Skeletal muscle satellite cell (primary cell): ENCODE measurements at regions not wholly inside any gene's neighbourhood (a gene's known extent, or its start where the extent isn't known, plus 50 kb on each side); places are given as distances from the start of the nearest gene placed in this dataset.

Source experiments
- H3K27me3 ChIP-seq: 2 replicates; pipeline ENCODE4 v1.7.0; 2013; ENCODE audit warnings: low read length; ENCODE audit not compliant: control insufficient read depth, insufficient read depth
- H3K36me3 ChIP-seq: 2 replicates; pipeline ENCODE4 v1.7.0; 2013; ENCODE audit warnings: mild to moderate bottlenecking, control low read depth, low read length; ENCODE audit not compliant: insufficient read depth
- H3K4me1 ChIP-seq: 2 replicates; pipeline ENCODE4 v1.7.0; 2013; ENCODE audit warnings: low read length; ENCODE audit not compliant: control insufficient read depth, insufficient read depth
- H3K4me2 ChIP-seq: 2 replicates; pipeline ENCODE4 v1.7.0; 2013; ENCODE audit warnings: mild to moderate bottlenecking, low read length
- H3K4me3 ChIP-seq: 2 replicates; pipeline ENCODE4 v1.7.0; 2013; ENCODE audit warnings: low read length
- H3K9ac ChIP-seq: 2 replicates; pipeline ENCODE4 v1.7.0; 2013; ENCODE audit warnings: mild to moderate bottlenecking, low read depth, low read length, moderate library complexity
- H3K9me3 ChIP-seq: replicated peaks from 2 replicates; pipeline ENCODE4 v1.7.0; 2013; ENCODE audit warnings: mild to moderate bottlenecking, control low read depth, low read length

DNA sequence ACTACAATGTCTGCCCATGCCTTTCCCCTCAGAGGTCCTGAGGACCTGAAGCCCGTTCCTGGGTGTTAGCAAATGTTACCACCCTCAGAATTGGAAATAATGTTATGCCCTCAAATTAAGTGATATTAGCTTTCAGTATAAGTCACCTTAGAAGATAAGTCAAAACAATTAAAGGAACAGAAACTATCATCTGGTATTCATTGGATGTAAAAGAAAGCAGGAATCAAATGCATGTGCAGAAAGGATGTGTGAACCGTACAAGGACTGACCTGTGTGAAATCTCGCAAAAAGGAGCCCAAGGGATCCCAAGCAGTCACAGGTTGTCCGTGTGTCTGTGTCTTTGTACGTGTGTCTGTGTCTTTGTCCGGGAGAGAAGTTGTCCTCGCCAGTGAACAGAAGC, 51.6 kb upstream of the TAB2 start:
- no peak overlapping the region for H3K9ac ChIP-seq
- no peak overlapping the region for H3K4me2 ChIP-seq
- H3K4me3 ChIP-seq = no peak overlapping the region
- H3K9me3 ChIP-seq = no peaks in the 10 kb centered on the region
- no peaks in the 10 kb centered on the region for H3K36me3 ChIP-seq
- H3K4me1 ChIP-seq = no peaks in the 10 kb centered on the region
- H3K27me3 ChIP-seq = peaks cover 21% of the 10 kb centered on the region

- H3K36me3 ChIP-seq = no peaks in the 10 kb centered on the region
- H3K4me1 ChIP-seq = no peaks in the 10 kb centered on the region
These were observed 50.9 kb upstream of the TAB2 start for GRCh38 chr6:149266659-149267058.

DNA sequence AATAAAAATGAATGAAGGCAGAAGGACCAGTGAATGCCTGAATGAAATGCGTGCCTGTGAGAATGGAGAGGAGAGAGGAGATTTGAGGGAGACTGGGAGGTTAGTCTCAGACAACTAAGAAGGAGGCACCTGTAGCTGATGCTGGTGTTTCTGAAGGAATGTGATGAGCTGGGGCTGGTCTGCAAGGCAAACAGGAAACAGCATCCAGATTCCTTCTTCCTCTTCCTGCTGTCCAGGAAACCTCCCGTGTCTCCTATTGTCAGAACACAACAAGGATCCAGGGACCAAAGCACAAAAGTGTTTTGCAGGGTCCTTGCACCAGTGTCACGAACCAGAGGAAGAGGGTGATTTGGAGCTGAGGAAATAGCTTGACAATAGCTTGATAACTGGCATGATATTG, 50.4 kb upstream of the TAB2 start:
- no peaks in the 10 kb centered on the region for H3K4me1 ChIP-seq
- H3K4me3 ChIP-seq = no peak overlapping the region
- H3K9ac ChIP-seq = no peak overlapping the region
- H3K9me3 ChIP-seq = no peaks in the 10 kb centered on the region
- H3K27me3 ChIP-seq = peaks cover 21% of the 10 kb centered on the region
- H3K4me2 ChIP-seq = no peak overlapping the region
- no peaks in the 10 kb centered on the region for H3K36me3 ChIP-seq

More at GRCh38 chr6:149266659-149267058, 50.9 kb upstream of the TAB2 start:
- no peak overlapping the region for H3K4me2 ChIP-seq
- no peaks in the 10 kb centered on the region for H3K9me3 ChIP-seq
- no peak overlapping the region for H3K4me3 ChIP-seq
- no peak overlapping the region for H3K9ac ChIP-seq
- peaks cover 21% of the 10 kb centered on the region for H3K27me3 ChIP-seq

DNA sequence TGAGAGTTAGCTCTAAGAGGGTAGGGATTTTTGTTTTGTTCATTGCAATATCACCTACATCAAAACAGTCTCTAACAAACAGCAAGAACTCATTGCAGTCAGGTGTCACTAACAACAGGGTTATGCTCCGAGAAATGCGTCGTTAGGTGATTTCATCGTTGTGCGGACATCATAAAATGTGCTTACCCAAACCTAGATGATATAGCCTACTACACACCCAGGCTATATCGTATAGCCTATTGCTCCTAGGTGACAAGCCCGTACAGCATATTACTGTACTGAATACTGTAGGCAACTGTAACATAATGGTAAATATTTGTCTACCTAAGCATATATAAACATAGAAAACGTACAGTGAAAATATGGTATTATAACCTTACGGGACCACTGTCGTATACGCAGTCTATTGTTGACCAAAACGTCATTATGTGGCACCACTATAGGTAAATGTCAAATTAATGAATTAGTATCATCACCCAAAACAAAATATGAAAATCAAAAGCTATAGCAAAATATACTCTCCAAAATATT, 49.9 kb upstream of the TAB2 start:
- Histone ChIP-seq H3K4me2 (no peak overlapping the region), H3K36me3 (no peaks in the 10 kb centered on the region), H3K9me3 (no peaks in the 10 kb centered on the region), H3K27me3 (peaks cover 21% of the 10 kb centered on the region), H3K9ac (no peak overlapping the region), H3K4me3 (no peak overlapping the region), H3K4me1 (no peaks in the 10 kb centered on the region)
